NCI-H524 treated with DMSO at 0.1 percent for 48 hours (cell line): ENCODE measurements at regions not wholly inside any gene's neighbourhood (a gene's known extent, or its start where the extent isn't known, plus 50 kb on each side); places are given as distances from the start of the nearest gene placed in this dataset.

Source experiments
- DNase-seq: peaks from one replicate; lab custom pipeline; 2025; lab: John Stamatoyannopoulos, UW

GRCh38 chrX:20609916-20610415 is 343.3 kb upstream of the RPS6KA3 start:
- no peak for DNase-seq

- DNase-seq, result no peak
These were observed 340.1 kb upstream of the RPS6KA3 start for GRCh38 chrX:20606831-20607230.

- DNase-seq, result no peak
These were observed 330.1 kb upstream of the RPS6KA3 start for GRCh38 chrX:20596856-20597255.

- DNase-seq, result no peak
These were observed 329.3 kb upstream of the RPS6KA3 start for GRCh38 chrX:20595928-20596575.

- DNase-seq, result no peak
These were observed 328.3 kb upstream of the RPS6KA3 start for GRCh38 chrX:20594985-20595384.

GRCh38 chrX:20593836-20594235 is 327.1 kb upstream of the RPS6KA3 start:
- no peak for DNase-seq

GRCh38 chrX:20593402-20593801 is 326.7 kb upstream of the RPS6KA3 start:
- no peak for DNase-seq

GRCh38 chrX:20591246-20591645 is 324.5 kb upstream of the RPS6KA3 start:
- DNase-seq, result no peak

- no peak for DNase-seq
These were observed 319.1 kb upstream of the RPS6KA3 start for GRCh38 chrX:20585782-20586181.

- no peak for DNase-seq
These were observed 304.9 kb upstream of the RPS6KA3 start for GRCh38 chrX:20571611-20572010.

- no peak for DNase-seq
These were observed 300.4 kb upstream of the RPS6KA3 start for GRCh38 chrX:20567108-20567507.

GRCh38 chrX:20547611-20548051 is 280.9 kb upstream of the RPS6KA3 start:
- no peak for DNase-seq

GRCh38 chrX:20545538-20545937 is 278.8 kb upstream of the RPS6KA3 start:
- no peak for DNase-seq

- DNase-seq, result no peak
These were observed 275.4 kb upstream of the RPS6KA3 start for GRCh38 chrX:20542072-20542471.

- no peak for DNase-seq
These were observed 272.3 kb upstream of the RPS6KA3 start for GRCh38 chrX:20538974-20539373.

GRCh38 chrX:20531667-20532066 is 265.0 kb upstream of the RPS6KA3 start:
- no peak for DNase-seq

- peak; percentile 35 for DNase-seq
These were observed 263.8 kb upstream of the RPS6KA3 start for GRCh38 chrX:20530406-20530921.

- no peak for DNase-seq
These were observed 263.0 kb upstream of the RPS6KA3 start for GRCh38 chrX:20529711-20530110.

- no peak for DNase-seq
These were observed 262.6 kb upstream of the RPS6KA3 start for GRCh38 chrX:20529301-20529700.

- DNase-seq, result peak; percentile 30
These were observed 260.9 kb upstream of the RPS6KA3 start for GRCh38 chrX:20527558-20528011.

- DNase-seq, result no peak
These were observed 260.3 kb upstream of the RPS6KA3 start for GRCh38 chrX:20527041-20527440.

- DNase-seq, result no peak
These were observed 257.1 kb upstream of the RPS6KA3 start for GRCh38 chrX:20523626-20524312.

GRCh38 chrX:20522420-20522819 is 255.7 kb upstream of the RPS6KA3 start:
- DNase-seq, result no peak
